GM23248 (cell line): ENCODE measurements at regions not wholly inside any gene's neighbourhood (a gene's known extent, or its start where the extent isn't known, plus 50 kb on each side); places are given as distances from the start of the nearest gene placed in this dataset.

Experiments used
- EZH2 ChIP-seq: fragments of 200-600 bp; sonication (generic); IDR thresholded peaks from 2 replicates; pipeline ENCODE4 v1.6.1; 2018; ENCODE audit warnings: antibody characterized with exemption, mild to moderate bottlenecking; ENCODE audit not compliant: insufficient read depth, poor library complexity, severe bottlenecking
- EZH2phosphoT487 ChIP-seq: fragments of 200-600 bp; sonication (generic); IDR thresholded peaks from 2 replicates; pipeline ENCODE4 v1.6.1; 2018; ENCODE audit warnings: antibody characterized with exemption, moderate library complexity, mild to moderate bottlenecking, low read depth; ENCODE audit not compliant: insufficient read depth

GRCh38 chr22:27667121-27667843 is 134.3 kb downstream of the MN1 start:
- TF ChIP-seq EZH2 (no peak), EZH2phosphoT487 (no peak)
